SK-N-SH treated with all-trans-retinoic acid at 6 μM for 48 hours (cell line): ENCODE measurements at regions not wholly inside any gene's neighbourhood (a gene's known extent, or its start where the extent isn't known, plus 50 kb on each side); places are given as distances from the start of the nearest gene placed in this dataset.

ENCODE experiments used
- ATAC-seq: fragments of 200-7000 bp; cut with Tn5 transposase; 3 replicates; pipeline ENCODE4 v1.9.1; 2020; ENCODE audit warnings: mild to moderate bottlenecking, moderate library complexity
- ARNTL ChIP-seq: fragments of 450-650 bp; formaldehyde crosslinking; IDR thresholded peaks from 2 replicates; pipeline ENCODE4 v1.5.0; 2020; ENCODE audit warnings: low read depth, mild to moderate bottlenecking, moderate library complexity, borderline replicate concordance
- BACH2 ChIP-seq: fragments of 250-450 bp; sonication (Bioruptor Pico); IDR thresholded peaks from 2 replicates; pipeline ENCODE4 v1.9.0; 2021; ENCODE audit warnings: mild to moderate bottlenecking, borderline replicate concordance
- ESRRG ChIP-seq: fragments of 250-450 bp; sonication (Bioruptor Pico); IDR thresholded peaks from 2 replicates; pipeline ENCODE4 v1.6.1; 2021; ENCODE audit warnings: mild to moderate bottlenecking
- ISL1 ChIP-seq: fragments of 250-450 bp; sonication (Bioruptor Pico); IDR thresholded peaks from 2 replicates; pipeline ENCODE4 v2.1.2; 2022; ENCODE audit warnings: mild to moderate bottlenecking, moderate library complexity
- RARB ChIP-seq: fragments of 250-450 bp; sonication (Bioruptor Pico); IDR thresholded peaks from 2 replicates; pipeline ENCODE4 v1.8.0; 2021; ENCODE audit warnings: mild to moderate bottlenecking, moderate library complexity
- TCF4 ChIP-seq: fragments of 250-450 bp; sonication (Bioruptor Pico); IDR thresholded peaks from 2 replicates; pipeline ENCODE4 v1.8.0; 2021; ENCODE audit warnings: mild to moderate bottlenecking, moderate library complexity, borderline replicate concordance
- TOX ChIP-seq: fragments of 250-450 bp; sonication (Bioruptor Pico); IDR thresholded peaks from 2 replicates; pipeline ENCODE4 v1.8.0; 2021; ENCODE audit warnings: mild to moderate bottlenecking, moderate library complexity, borderline replicate concordance
- ZC3H10 ChIP-seq: fragments of 250-450 bp; sonication (Bioruptor Pico); IDR thresholded peaks from 2 replicates; pipeline ENCODE4 v1.5.1; 2021; ENCODE audit warnings: mild to moderate bottlenecking, moderate library complexity
- ZFP3 ChIP-seq: fragments of 250-450 bp; sonication (Bioruptor Pico); IDR thresholded peaks from 2 replicates; pipeline ENCODE4 v1.5.0; 2020; ENCODE audit warnings: mild to moderate bottlenecking, moderate library complexity
- ZFP30 ChIP-seq: fragments of 450-650 bp; formaldehyde crosslinking; IDR thresholded peaks from 2 replicates; pipeline ENCODE4 v1.5.0; 2022; ENCODE audit warnings: mild to moderate bottlenecking, moderate library complexity
- ZNF70 ChIP-seq: fragments of 450-650 bp; formaldehyde crosslinking; IDR thresholded peaks from 2 replicates; pipeline ENCODE4 v1.5.0; 2020; ENCODE audit warnings: mild to moderate bottlenecking, moderate library complexity
- ZNF8 ChIP-seq: fragments of 450-650 bp; formaldehyde crosslinking; IDR thresholded peaks from 2 replicates; pipeline ENCODE4 v1.5.0; 2020; ENCODE audit warnings: mild to moderate bottlenecking, moderate library complexity
- TF ChIP-seq, protein P1 (sequence below): fragments of 250-450 bp; sonication (Bioruptor Pico); IDR thresholded peaks from 2 replicates; pipeline ENCODE4 v1.8.0; 2021; ENCODE audit warnings: low read depth, mild to moderate bottlenecking, moderate library complexity, borderline replicate concordance
- TF ChIP-seq, protein P2 (sequence below): fragments of 250-450 bp; sonication (Bioruptor Pico); IDR thresholded peaks from 2 replicates; pipeline ENCODE4 v1.5.0; 2020; ENCODE audit warnings: mild to moderate bottlenecking, moderate library complexity
- TF ChIP-seq, protein P3 (sequence below): fragments of 250-450 bp; sonication (Bioruptor Pico); IDR thresholded peaks from 2 replicates; pipeline ENCODE4 v1.8.0; 2020; ENCODE audit warnings: mild to moderate bottlenecking, moderate library complexity, borderline replicate concordance
- TF ChIP-seq, protein P4 (sequence below): fragments of 250-450 bp; sonication (Bioruptor Pico); IDR thresholded peaks from 2 replicates; pipeline ENCODE4 v1.5.1; 2020; ENCODE audit warnings: low read depth, mild to moderate bottlenecking, moderate library complexity

DNA sequence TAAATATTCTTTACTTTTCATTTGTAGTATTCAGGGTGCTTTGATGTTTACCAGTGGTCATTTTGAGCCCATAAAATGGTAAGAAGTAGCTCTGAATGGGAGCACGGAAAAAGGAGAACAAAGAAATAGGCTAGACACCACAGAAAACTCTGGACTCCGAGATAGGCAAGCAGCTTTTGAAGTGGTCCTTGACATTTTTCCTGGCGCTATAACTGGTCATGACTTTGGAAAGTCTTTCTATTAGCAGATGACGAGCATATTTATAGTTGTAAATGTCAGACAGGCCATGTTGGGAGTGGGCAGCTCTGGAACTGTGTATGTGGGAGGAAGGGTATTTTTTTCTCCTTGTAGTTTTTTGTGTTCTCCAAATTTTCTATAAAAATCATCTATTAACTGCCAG lies 126.1 kb upstream of the POC5 start:
- no peak for TF ChIP-seq BACH2 (CRISPR knock-in tag)
- TF ChIP-seq TOX (CRISPR knock-in tag): no peak
- no peak for TF ChIP-seq ARNTL (CRISPR knock-in tag)
- TF ChIP-seq, protein P1, sequence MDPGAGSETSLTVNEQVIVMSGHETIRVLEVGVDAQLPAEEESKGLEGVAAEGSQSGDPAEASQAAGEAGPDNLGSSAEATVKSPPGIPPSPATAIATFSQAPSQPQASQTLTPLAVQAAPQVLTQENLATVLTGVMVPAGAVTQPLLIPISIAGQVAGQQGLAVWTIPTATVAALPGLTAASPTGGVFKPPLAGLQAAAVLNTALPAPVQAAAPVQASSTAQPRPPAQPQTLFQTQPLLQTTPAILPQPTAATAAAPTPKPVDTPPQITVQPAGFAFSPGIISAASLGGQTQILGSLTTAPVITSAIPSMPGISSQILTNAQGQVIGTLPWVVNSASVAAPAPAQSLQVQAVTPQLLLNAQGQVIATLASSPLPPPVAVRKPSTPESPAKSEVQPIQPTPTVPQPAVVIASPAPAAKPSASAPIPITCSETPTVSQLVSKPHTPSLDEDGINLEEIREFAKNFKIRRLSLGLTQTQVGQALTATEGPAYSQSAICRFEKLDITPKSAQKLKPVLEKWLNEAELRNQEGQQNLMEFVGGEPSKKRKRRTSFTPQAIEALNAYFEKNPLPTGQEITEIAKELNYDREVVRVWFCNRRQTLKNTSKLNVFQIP (CRISPR knock-in tag): no peak
- no peak for TF ChIP-seq TCF4 (CRISPR knock-in tag)
- TF ChIP-seq ZFP30 (CRISPR knock-in tag): no peak
- no peak for TF ChIP-seq ZNF8 (CRISPR knock-in tag)
- TF ChIP-seq ISL1 (CRISPR knock-in tag): no peak
- TF ChIP-seq, protein P2, sequence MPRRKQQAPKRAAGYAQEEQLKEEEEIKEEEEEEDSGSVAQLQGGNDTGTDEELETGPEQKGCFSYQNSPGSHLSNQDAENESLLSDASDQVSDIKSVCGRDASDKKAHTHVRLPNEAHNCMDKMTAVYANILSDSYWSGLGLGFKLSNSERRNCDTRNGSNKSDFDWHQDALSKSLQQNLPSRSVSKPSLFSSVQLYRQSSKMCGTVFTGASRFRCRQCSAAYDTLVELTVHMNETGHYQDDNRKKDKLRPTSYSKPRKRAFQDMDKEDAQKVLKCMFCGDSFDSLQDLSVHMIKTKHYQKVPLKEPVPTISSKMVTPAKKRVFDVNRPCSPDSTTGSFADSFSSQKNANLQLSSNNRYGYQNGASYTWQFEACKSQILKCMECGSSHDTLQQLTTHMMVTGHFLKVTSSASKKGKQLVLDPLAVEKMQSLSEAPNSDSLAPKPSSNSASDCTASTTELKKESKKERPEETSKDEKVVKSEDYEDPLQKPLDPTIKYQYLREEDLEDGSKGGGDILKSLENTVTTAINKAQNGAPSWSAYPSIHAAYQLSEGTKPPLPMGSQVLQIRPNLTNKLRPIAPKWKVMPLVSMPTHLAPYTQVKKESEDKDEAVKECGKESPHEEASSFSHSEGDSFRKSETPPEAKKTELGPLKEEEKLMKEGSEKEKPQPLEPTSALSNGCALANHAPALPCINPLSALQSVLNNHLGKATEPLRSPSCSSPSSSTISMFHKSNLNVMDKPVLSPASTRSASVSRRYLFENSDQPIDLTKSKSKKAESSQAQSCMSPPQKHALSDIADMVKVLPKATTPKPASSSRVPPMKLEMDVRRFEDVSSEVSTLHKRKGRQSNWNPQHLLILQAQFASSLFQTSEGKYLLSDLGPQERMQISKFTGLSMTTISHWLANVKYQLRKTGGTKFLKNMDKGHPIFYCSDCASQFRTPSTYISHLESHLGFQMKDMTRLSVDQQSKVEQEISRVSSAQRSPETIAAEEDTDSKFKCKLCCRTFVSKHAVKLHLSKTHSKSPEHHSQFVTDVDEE (CRISPR knock-in tag): no peak
- no peak for TF ChIP-seq ZC3H10 (CRISPR knock-in tag)
- no peak for TF ChIP-seq RARB (CRISPR knock-in tag)
- TF ChIP-seq ESRRG (CRISPR knock-in tag): no peak
- no peak for TF ChIP-seq ZFP3 (CRISPR knock-in tag)
- TF ChIP-seq, all 23 proteins: peak for 0
- no peak for ATAC-seq

DNA sequence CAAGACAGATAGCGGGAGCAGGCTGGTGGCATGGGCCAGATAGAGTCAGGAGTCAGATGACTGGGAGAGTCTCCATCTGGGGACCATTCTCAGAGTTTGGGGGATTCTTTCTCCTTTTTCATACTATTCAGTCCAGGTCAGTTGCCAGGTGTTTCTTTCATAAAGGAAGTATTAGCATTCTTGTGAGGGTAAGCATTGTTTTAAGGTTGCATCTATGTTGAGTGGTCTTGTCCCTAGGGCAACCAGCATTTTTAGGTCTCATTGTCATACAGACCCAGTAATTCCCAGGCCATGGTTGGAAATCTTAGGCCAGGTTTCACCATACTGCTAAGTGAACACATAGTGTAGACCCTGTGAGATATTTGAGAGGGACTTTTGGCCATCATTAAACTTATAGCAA lies 122.3 kb upstream of the POC5 start:
- TF ChIP-seq, protein P2 (CRISPR knock-in tag): no peak
- TF ChIP-seq BACH2 (CRISPR knock-in tag) (no peak), TOX (CRISPR knock-in tag) (no peak), ZFP30 (CRISPR knock-in tag) (no peak), ESRRG (CRISPR knock-in tag) (no peak), ISL1 (CRISPR knock-in tag) (no peak), RARB (CRISPR knock-in tag) (no peak), TCF4 (CRISPR knock-in tag) (no peak), ZNF70 (no peak)
- TF ChIP-seq, protein P3, sequence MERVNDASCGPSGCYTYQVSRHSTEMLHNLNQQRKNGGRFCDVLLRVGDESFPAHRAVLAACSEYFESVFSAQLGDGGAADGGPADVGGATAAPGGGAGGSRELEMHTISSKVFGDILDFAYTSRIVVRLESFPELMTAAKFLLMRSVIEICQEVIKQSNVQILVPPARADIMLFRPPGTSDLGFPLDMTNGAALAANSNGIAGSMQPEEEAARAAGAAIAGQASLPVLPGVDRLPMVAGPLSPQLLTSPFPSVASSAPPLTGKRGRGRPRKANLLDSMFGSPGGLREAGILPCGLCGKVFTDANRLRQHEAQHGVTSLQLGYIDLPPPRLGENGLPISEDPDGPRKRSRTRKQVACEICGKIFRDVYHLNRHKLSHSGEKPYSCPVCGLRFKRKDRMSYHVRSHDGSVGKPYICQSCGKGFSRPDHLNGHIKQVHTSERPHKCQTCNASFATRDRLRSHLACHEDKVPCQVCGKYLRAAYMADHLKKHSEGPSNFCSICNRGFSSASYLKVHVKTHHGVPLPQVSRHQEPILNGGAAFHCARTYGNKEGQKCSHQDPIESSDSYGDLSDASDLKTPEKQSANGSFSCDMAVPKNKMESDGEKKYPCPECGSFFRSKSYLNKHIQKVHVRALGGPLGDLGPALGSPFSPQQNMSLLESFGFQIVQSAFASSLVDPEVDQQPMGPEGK: no peak
- TF ChIP-seq, protein P4, sequence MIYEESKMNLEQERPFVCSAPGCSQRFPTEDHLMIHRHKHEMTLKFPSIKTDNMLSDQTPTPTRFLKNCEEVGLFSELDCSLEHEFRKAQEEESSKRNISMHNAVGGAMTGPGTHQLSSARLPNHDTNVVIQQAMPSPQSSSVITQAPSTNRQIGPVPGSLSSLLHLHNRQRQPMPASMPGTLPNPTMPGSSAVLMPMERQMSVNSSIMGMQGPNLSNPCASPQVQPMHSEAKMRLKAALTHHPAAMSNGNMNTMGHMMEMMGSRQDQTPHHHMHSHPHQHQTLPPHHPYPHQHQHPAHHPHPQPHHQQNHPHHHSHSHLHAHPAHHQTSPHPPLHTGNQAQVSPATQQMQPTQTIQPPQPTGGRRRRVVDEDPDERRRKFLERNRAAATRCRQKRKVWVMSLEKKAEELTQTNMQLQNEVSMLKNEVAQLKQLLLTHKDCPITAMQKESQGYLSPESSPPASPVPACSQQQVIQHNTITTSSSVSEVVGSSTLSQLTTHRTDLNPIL: no peak
- TF ChIP-seq, protein P1 (CRISPR knock-in tag): no peak
- no peak for ATAC-seq
